ENCODE measurements at regions not wholly inside any gene's neighbourhood (a gene's known extent, or its start where the extent isn't known, plus 50 kb on each side); places are given as distances from the start of the nearest gene placed in this dataset.

GRCh38 chr2:2874341-2874740, 503.3 kb downstream of the EIPR1 start:
- H3K4me3 ChIP-seq (replicated peaks in 1 of 3): no peak overlapping the region
- WGBS, 2 donors: 89 to 94% methylated on average over 9 to 10 of the region's 10 CpGs
- H3K27me3 ChIP-seq: no peaks in the 10 kb centered on the region
- H3K27ac ChIP-seq: no peak overlapping the region
- no peak for TF ChIP-seq POLR2A (IDR thresholded peaks at IDR 0.05)
- no peak for DNase-seq
- H3K4me1 ChIP-seq: no peaks in the 10 kb centered on the region
- no peaks in the 10 kb centered on the region for H3K36me3 ChIP-seq
- intact Hi-C loops (cut with DNase I): no loop called here
- H3K9me3 ChIP-seq: no peaks in the 10 kb centered on the region

DNA sequence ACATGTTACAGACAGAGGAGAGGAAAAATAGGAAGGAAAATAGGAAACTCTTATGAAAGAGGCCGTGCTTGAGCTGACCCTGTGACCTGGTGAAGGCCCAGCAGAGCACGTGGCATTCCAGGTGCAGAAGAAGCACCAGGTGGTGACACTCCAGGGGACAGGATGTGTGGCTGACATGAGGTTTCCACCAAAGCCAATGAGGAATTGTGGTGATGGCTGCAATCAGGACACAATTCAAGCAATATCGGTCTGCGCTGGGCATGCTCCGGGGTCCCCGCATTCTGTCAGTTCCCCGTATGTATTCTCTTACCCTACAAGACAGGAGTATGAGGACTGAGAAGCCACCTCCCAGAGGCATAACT, 504.2 kb downstream of the EIPR1 start:
- WGBS, 2 donors: 69 to 95% methylated on average over 6 to 7 of the region's 7 CpGs
- TF ChIP-seq, protein P1, sequence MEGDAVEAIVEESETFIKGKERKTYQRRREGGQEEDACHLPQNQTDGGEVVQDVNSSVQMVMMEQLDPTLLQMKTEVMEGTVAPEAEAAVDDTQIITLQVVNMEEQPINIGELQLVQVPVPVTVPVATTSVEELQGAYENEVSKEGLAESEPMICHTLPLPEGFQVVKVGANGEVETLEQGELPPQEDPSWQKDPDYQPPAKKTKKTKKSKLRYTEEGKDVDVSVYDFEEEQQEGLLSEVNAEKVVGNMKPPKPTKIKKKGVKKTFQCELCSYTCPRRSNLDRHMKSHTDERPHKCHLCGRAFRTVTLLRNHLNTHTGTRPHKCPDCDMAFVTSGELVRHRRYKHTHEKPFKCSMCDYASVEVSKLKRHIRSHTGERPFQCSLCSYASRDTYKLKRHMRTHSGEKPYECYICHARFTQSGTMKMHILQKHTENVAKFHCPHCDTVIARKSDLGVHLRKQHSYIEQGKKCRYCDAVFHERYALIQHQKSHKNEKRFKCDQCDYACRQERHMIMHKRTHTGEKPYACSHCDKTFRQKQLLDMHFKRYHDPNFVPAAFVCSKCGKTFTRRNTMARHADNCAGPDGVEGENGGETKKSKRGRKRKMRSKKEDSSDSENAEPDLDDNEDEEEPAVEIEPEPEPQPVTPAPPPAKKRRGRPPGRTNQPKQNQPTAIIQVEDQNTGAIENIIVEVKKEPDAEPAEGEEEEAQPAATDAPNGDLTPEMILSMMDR (IDR thresholded peaks at IDR 0.05): no peak
- no peak for TF ChIP-seq POLR2A (IDR thresholded peaks at IDR 0.05)
- Histone ChIP-seq H3K9me3 (no peaks in the 10 kb centered on the region), H3K4me1 (no peaks in the 10 kb centered on the region), H3K36me3 (no peaks in the 10 kb centered on the region), H3K27ac (no peak overlapping the region), H3K4me3 (replicated peaks in 1 of 3) (no peak overlapping the region), H3K27me3 (no peaks in the 10 kb centered on the region)
- DNase-seq: no peak
- intact Hi-C loops (cut with DNase I): no loop called here

DNA sequence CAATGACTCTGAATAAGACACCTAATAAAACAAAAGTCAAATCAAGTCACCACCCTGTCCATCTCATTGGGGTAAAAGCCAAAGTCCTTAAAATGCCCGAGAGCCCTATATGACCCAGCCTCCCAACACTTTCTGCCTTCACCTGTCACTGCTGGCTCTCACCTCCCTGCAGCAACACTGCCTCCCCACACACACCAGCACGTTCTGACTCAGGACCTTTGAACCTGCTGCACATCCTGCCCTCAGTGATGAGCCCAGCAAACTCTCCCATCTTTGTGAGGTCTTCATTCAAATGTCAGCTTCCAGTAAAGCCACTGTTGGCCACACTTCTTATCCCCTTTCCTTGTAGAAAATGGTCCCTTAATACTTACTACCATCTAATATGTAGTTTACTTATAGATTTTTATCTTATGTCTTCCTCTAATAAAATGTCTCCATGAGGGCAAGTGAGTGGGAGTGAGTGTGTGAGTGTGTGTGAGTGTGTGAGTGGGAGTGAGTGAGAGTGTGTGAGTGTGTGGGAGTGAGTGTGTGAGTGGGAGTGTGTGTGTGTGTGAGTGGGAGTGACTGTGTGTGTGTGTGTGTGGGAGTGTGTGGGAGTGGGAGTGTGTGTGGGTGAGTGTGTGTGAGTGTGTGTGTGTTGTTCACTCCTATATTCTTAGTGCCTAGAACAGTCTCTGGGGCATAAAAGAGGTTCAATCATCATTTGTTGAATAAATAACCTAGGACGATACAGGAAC, 504.7 kb downstream of the EIPR1 start:
- Histone ChIP-seq H3K27me3 (no peaks in the 10 kb centered on the region), H3K27ac (no peak overlapping the region), H3K36me3 (no peaks in the 10 kb centered on the region), H3K9me3 (no peaks in the 10 kb centered on the region), H3K4me3 (replicated peaks in 1 of 3) (no peak overlapping the region), H3K4me1 (no peaks in the 10 kb centered on the region)
- no peak for TF ChIP-seq POLR2A (IDR thresholded peaks at IDR 0.05)
- TF ChIP-seq, protein P1 (IDR thresholded peaks at IDR 0.05): no peak
- 71 to 85% methylated on average over 3 of the region's 3 CpGs for WGBS, 2 donors
- intact Hi-C loops (cut with DNase I): no loop called here
- no peak for DNase-seq

- Histone ChIP-seq H3K9me3 (no peaks in the 10 kb centered on the region), H3K4me3 (replicated peaks in 1 of 3) (no peak overlapping the region), H3K27ac (no peak overlapping the region), H3K36me3 (no peaks in the 10 kb centered on the region), H3K4me1 (no peaks in the 10 kb centered on the region), H3K27me3 (no peaks in the 10 kb centered on the region)
- TF ChIP-seq, protein P1 (IDR thresholded peaks at IDR 0.05): no peak
- TF ChIP-seq POLR2A (IDR thresholded peaks at IDR 0.05): no peak
- no peak for DNase-seq
- intact Hi-C loops (cut with DNase I): no loop called here
- WGBS, 2 donors: 86 to 89% methylated on average over 15 of the region's 15 CpGs
Observed at GRCh38 chr2:2872309-2872617, 505.4 kb downstream of the EIPR1 start.

DNA sequence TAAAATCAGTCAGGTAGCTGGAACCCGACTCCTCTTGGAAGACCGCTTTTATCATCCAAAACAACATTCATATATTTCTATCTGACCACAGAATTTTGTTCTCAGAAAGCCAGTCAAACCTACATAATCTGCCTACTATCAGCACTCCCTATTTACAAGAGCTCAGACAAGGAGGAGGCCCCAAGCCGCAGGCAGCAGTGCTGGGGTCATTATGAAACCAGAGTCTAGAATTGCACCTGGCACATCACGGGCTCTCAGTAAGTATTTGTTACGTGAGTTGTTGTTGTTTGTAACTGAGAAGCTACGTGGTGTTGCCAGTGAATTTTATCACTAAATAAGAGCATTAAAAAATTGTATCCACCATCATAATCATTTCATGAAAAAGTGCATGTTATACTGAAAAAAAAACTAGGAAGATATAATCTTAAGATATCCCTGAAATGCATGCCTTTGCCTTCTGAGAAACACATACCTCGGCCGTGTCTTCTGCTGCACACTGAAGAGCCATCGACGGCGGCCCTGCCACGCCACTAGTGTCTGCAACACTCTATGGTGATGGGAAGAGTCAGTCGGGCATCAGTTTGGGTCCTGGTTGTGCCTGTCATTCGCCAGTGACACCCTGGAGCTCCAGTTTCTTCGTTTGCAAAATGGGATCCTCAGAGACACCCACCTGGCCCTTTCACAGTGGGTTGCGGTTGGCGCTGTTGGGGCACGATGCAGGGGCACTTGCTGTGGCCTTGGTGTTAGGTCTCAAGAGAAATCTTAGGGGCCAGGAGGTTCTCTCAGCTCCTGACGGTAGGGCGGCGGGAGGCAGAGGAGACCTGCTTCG, 505.9 kb downstream of the EIPR1 start:
- DNase-seq: no peak
- TF ChIP-seq POLR2A (IDR thresholded peaks at IDR 0.05): no peak
- TF ChIP-seq, protein P1 (IDR thresholded peaks at IDR 0.05): no peak
- intact Hi-C loops (cut with DNase I): no loop called here
- WGBS, 2 donors: 80 to 82% methylated on average over 22 of the region's 22 CpGs
- Histone ChIP-seq H3K4me1 (no peaks in the 10 kb centered on the region), H3K27ac (no peak overlapping the region), H3K36me3 (no peaks in the 10 kb centered on the region), H3K4me3 (replicated peaks in 1 of 3) (no peak overlapping the region), H3K9me3 (no peaks in the 10 kb centered on the region), H3K27me3 (no peaks in the 10 kb centered on the region)

All from thyroid gland (tissue), 4 donors.